ENCODE measurements at regions not wholly inside any gene's neighbourhood (a gene's known extent, or its start where the extent isn't known, plus 50 kb on each side); places are given as distances from the start of the nearest gene placed in this dataset.
"Not testable (repeated sequence)": the region's sequence is repeated elsewhere in the genome, so short reads cannot be mapped to it uniquely, and the experiment has no call there.

DNA sequence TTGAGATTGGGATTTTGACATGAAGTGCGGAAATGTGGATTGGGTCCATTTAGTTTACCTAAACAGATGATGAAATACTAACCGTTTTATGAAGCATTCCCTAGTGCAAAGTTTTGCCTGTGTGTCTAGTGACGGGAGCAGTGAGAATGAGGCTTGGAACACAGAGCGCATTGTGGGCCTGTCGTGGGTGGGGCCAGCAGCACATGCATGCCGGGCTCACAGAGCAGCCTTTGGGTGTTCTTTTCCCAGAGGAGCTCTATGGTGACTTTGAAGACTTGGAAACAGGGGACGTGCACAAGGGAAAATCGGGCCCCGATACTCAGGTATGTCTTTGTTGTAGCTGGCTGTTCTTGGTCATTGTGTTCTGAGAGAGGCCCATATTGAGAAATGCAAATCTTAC, 388.1 kb downstream of the GOLGA6L6 start:
- not testable (repeated sequence) for DNase-seq

DNA sequence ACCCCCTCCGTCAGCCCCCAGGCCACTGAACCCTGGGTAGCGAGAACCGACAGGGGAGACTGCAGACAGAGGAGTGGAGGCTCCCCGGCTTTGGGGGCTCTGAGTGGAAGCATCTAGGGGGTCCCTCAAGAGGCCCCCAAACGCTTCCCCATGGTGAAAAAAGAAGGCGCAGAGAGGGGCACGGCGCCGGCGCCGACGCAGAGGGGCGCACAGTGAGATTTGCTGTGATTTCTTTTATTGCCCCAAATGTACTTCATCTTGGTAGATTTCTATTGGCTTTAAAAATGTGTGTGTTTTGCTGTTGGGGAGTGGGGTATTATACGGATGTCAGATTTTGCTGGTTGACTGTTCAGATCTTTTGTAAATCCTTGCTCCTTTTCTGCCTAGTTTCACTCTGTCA, 392.9 kb downstream of the GOLGA6L6 start:
- DNase-seq = not testable (repeated sequence)

DNA sequence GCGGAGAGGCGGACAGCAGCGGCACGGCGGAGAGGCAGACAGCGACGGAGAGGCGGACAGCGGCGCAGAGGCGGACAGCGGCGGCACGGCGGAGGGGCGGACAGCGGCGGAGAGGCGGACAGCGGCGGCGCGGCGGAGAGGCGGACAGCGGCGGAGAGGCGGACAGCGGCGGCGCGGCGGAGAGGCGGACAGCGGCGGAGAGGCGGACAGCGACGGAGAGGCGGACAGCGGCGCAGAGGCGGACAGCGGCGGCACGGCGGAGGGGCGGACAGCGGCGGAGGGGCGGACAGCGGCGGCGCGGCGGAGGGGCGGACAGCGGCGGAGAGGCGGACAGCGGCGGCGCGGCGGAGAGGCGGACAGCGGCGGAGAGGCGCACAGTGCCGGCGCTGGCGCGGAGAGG, 393.6 kb downstream of the GOLGA6L6 start:
- DNase-seq = not testable (repeated sequence)

DNA sequence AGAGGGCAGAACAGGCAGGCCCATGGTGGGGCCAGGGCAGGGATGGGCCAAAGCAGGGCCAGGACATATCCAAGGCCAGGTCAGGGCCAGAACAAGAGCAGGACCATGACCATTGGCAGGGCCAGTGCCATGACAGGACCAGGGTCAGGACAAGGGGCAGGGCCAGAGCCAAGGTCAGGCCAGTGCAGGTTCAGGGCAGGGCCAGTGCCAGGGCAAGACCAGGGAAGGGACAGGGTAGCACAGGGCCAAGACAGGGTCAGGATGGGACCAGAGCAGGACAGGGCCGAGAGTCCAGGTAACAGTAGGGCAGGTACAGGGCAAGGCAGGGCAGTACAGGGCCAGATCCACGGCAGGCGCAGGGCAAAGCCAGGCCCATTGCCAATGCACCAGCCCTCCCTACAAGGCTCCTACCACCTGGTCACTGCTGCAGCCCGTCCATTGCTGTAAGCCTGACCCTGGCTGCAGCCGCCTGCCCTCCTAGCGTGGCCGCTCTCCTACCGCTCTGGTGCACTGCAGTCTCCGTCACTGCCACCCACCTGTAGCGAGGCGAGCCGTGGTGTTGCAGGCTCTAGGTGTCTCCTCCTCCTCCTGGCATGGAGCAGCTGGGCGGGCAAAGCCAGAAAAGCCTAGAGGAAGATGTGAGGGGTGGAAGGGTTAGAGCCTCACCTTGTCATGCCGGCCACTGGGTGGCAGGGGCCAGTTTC, 397.1 kb downstream of the GOLGA6L6 start:
- DNase-seq = not testable (repeated sequence)

DNA sequence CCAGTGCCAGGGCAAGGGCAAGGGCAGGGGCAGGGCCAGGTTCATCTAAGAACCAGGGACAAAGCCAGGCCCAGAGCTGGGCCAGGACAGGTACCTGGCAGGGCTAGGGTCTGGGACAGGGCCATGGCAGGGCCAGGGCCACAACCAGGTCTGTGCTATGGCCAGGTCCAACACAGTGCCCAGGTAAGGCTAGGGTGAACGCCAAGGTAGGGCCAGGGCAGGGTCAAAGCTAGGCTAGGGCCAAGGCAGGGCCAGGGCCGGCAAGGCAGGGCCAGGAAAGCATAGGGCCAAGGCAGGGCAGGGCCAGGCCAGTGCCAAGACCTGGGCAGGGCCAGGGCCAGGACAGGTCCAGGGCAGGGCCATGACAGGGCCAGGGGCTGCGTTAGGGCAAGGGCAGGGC, 398.7 kb downstream of the GOLGA6L6 start:
- not testable (repeated sequence) for DNase-seq

DNA sequence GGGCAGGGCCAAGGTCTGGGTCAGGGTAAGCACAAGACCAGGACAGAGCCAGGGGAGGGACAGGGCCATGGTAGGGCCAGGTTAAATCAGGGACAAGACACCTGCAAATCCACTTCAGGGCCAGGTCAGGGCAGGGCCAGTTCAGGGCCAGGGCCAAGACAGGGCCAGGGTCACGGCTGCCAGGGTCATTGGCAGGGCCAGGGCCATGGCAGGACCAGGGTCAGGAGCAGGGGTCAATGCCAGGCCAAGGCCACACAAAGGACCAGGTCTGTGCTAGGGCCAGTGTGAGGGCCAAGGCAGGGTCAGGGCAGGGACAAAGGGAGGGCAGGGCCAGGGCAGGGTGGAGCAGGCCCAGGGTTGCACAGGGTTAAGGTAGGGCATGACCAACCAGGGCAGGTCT, 399.2 kb downstream of the GOLGA6L6 start:
- DNase-seq = not testable (repeated sequence)

DNA sequence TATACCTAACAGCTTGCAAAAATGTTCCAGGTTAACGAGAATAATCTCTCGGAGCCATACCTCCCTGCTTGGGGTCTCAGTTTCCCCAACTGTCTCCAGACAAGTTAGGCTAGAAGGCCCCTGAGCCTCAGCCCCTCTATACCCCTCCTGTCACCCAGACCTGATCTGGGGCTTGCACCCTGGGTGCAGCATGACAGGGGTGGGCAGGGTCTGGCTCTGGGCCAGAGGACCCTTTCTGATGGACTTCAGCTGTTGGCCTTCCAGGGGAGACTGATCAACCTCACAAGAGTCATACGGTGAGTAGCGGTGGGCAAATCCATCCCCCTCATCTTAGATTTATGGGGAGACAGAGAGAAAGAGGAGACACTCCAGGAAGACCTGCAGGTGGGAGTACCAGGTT, 416.9 kb downstream of the GOLGA6L6 start:
- DNase-seq = not testable (repeated sequence)

DNA sequence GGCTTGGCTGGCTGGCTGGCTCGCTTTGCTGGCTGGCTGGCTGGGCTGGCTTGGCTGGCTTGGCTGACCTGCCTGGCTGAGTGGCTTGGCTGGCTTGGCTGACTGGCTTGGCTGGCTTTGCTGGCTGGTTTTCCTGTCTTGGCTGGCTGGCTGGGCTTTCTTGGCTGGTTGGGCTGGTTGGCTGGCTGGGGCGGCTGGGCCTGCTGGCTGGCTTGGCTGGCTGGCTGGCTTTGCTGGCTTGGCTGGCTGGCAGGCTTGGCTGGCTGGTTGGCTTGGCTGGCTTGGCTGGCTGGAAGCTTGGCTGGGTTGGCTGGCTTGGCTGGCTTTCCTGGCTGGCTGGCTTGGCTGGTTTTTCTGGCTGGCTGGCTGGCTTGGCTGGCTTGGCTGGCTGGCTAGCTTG, 435.6 kb downstream of the GOLGA6L6 start:
- no peak for DNase-seq

DNA sequence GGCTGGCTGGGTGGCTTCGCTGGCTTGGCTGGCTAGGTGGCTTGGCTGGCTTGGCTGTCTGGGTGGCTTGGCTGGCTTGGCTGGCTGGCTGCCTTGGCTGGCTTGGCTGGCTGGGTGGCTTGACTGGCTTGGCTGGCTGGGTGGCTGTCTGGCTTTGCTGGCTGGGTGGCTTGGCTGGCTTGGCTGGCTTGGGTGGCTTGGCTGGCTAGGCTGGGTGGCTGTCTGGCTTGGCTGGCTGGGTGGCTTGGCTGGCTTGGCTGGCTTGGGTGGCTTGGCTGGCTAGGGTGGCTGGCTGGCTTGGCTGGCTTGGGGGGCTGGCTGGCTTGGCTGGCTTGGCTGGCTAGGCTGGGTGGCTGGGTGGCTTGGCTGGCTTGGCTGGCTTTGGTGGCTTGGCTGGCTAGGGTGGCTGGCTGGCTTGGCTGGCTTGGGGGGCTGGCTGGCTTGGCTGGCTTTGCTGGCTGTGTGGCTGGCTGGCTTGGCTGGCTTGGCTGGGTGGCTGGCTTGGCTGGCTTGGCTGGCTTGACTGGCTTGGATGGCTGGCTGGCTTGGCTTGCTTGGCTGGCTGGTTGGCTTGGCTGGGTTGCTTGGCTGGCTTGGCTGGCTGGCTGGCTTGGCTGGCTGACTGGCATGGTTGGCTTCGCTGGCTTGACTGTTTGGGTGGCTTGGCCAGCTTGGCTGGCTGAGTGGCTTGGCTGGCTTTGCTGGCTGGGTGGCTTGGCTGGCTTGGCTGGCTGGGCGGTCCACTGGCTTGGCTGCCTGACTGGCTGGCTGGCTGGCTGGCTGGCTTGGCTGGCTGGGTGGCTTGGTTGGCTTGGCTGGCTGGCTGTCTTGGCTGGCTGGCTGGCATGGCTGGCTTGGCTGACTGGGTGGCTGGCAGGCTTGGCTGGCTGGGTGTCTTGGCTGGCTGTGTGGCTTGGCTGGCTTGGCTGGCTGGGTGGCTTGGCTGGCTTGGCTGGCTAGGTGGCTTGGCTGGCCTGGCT, 436.3 kb downstream of the GOLGA6L6 start:
- DNase-seq = not testable (repeated sequence)

DNA sequence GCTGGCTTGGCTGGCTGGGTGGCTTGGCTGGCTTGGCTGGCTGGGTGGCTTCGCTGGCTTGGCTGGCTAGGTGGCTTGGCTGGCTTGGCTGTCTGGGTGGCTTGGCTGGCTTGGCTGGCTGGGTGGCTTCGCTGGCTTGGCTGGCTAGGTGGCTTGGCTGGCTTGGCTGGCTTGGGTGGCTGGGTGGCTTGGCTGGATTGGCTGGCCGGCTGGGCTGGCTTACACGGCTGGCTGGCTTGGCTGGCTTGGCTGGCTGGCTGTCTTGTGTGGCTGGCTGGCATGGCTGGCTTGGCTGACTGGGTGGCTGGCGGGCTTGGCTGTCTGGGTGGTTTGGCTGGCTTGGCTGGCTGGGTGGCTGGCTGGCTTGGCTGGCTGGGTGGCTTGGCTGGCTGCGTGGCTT, 437.0 kb downstream of the GOLGA6L6 start:
- DNase-seq = not testable (repeated sequence)

DNA sequence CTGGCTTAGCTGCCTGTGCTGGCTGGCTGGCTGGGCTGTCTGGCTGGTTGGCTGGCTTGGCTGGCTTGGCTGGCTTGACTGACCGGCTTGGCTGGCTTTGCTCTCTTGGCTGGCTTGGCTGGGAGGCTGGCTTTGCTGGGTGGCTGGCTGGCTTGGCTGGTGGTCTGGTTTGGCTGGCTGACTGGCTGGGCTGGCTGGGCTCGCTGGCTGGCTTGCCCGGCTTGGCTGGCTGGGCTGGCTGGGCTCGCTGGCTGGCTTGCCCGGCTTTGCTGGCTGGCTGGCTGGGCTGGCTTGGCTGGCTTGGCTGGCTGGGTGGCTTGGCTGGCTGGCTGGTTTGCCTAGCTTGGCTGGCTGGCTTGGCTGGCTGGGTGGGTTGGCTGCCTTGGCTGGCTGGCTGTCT, 438.7 kb downstream of the GOLGA6L6 start:
- not testable (repeated sequence) for DNase-seq

DNA sequence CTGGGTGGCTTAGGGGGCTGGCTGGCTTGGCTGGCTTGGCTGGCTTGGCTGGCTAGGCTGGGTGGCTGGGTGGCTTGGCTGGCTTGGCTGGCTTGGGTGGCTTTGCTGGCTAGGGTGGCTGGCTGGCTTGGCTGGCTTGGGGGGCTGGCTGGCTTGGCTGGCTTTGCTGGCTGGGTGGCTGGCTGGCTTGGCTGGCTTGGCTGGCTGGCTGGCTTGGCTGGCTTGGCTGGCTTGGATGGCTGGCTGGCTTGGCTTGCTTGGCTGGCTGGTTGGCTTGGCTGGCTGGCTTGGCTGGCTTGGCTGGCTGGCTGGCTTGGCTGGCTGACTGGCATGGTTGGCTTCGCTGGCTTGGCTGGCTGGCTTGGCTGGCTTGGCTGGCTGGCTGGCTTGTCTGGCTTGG, 439.4 kb downstream of the GOLGA6L6 start:
- DNase-seq = peak; percentile 8

DNA sequence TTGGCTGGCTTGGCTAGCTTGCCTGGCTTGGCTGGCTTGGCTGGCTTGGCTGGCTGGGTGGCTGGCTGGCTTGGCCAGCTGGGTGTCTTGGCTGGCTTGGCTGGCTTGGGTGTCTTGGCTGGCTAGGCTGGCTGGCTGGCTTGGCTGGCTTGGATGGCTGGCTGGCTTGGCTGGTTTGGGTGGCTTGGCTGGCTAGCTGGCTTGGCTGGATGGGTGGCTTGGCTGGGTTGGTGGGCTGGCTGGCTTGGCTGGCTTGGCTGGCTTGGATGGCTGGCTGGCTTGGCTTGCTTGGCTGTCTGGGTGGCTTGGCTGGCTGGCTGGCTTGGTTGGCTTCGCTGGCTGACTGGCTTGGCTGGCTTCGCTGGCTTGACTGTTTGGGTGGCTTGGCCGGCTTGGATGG, 440.3 kb downstream of the GOLGA6L6 start:
- DNase-seq = not testable (repeated sequence)

DNA sequence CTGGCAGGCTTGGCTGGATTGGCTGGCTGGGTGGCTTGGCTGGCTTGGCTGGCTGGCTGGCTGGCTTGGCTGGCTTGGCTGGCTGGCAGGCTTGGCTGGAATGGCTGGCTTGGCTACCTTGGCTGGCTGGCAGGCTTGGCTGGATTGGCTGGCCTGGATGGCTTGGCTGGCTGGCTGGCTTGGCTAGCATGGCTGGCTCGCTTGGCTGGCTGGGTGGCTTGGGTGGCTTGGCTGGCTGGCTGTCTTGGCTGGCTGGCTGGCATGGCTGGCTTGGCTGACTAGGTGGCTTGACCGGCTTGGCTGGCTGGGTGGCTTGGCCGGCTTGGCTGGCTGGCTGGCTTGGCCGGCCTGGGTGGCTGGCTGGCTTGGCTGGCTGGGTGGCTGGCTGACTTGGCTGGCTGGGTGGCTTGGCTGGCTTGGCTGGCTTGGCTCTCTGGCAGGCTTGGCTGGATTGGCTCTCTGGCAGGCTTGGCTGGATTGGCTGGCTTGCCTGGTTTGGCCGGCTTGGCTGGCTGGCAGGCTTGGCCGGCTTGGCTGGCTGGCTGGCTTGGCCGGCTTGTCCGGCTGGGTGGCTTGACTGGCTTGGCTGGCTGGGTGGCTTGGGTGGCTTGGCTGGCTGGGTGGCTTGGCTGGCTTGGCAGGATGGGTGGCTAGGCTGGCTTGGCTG, 440.9 kb downstream of the GOLGA6L6 start:
- not testable (repeated sequence) for DNase-seq

DNA sequence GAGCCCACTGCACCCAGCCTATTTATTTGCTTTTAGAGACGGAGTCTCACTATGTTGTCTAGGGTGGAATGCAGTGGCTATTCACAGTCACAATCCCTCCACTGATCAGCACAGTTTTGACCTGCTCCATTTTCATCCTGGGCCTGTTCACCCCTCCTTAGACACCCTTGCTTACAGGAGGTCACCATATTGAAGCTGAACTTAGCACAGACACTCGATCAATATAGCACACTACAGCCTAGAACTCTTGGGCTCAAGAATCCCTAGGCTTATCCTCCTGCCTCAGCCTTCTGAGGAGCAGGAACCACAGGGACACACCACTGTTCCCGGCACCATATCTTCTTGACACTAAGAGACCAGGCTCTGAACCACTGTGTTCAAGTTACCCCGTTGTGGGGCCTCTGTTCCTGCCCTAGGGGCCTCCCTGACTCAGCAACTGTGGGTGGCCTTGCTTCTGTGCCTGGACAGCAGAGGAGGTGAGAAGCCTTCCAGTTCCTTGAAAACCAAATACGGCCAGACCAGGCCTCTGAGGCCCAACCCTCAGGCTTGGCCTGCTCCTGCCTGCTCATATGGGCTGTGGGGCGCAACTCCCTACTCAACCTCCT, 445.8 kb downstream of the GOLGA6L6 start:
- not testable (repeated sequence) for DNase-seq

DNA sequence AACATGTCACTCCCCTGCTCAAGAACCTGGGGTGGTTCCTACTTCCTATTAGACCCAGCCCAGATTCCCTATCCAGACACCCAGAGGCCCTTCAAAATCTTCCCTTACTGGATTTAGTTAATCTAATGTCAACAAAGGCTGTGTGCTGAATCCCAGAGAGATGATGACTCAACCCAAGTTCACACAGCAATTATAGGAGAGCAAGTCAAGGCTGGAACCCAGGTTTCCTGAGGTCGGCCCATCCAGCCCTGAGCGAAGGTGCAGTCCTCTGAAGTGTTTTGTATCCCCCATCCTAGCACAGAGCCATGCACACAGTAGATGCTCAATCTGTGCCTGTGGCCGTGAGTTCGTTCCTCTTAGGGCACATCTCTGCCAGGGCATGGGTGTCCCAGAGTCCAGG, 452.1 kb downstream of the GOLGA6L6 start:
- not testable (repeated sequence) for DNase-seq

DNA sequence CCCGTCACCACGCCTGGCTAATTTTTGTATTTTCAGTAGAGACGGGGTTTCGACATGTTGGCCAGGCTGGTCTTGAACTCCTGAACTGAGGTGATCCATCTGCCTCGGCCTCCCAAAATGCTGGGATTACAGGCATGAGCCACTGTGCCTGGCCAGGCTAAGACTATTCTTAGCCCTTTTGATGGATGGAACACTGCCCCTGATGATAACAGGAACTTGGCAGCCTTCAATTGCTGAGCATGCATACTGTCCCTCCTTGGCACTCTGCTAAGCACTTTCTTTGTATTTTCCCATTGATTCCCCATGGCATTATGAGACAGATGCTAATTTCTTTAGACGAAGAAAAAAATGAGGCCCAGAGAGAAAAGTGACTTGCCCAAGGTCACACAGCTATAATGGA, 457.6 kb downstream of the GOLGA6L6 start:
- DNase-seq = not testable (repeated sequence)

DNA sequence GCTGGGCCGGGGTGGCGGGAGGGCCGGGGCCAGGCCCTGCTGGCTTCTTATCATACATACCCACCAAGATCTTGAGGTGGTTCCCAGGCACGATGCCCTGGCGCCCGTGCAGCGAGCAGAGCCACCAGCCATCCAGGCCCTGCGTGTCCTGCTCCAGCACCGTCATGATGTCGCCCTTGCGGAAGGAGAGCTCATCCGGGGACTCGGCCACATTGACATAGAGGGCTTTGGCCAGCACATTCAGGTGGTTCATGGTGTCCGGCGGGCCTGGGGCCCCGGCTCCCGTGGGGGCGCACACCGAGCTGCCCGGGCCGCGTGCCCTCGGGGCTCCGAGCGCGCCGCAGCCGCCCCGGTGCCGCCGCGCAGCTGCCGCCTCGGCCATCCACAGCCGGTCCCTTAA, 467.5 kb downstream of the GOLGA6L6 start:
- not testable (repeated sequence) for DNase-seq

DNA sequence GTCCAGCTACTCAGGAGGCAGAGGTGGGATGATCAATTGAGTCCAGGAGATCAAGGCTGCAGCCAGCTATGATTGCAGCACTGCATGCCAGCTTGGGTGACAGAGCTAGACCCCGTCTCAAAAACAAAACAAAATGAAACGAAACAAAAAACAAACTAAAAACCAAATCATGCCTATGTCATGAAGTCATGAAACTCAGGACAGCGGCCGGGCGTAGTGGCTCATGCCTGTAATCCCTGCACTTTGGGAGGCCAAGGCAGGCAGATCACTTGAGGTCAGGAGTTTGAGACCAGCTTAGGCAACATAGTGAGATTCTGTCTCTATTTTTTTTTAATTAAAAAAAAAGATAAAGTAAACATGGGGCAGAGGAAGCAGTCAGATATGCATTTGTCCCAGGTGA, 472.6 kb downstream of the GOLGA6L6 start:
- DNase-seq = not testable (repeated sequence)

DNA sequence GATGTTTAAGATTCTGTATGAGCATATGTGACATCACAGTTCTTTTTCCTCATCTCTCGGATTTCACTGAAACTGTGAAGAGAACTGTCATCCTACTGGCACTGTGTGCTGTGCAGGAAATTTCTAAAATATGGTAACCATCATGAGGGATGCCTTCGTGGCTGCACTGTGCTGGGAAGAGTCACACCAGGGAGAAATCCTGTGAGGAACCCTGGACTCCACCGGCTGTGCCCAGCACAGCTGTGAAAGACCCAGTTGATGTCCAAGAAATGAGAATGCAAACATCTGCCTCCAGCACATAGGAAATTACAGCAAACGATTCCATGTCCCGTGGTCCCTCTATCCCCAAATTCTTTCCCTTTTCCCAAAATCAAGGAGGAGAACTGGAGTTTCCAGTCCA, 475.4 kb downstream of the GOLGA6L6 start:
- DNase-seq = not testable (repeated sequence)

DNA sequence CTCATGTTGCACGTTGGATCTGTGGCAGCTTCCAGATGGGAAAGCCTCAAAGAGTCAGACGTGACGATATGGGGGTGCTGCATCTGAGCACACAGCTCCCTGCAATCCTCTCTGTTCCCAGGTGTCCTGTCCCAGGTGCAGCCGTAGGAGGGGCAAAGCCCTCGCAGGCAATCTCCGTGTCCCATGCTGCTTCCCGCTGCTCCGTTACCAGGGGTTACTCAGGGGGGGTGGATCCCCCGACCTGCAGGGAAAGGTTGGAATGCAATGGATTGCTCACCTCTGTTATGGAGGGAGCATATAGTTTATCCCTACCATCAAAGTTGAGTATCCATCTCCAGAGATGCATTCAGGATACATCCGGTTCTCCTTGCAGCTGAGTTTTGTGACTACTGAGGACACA, 476.1 kb downstream of the GOLGA6L6 start:
- not testable (repeated sequence) for DNase-seq

DNA sequence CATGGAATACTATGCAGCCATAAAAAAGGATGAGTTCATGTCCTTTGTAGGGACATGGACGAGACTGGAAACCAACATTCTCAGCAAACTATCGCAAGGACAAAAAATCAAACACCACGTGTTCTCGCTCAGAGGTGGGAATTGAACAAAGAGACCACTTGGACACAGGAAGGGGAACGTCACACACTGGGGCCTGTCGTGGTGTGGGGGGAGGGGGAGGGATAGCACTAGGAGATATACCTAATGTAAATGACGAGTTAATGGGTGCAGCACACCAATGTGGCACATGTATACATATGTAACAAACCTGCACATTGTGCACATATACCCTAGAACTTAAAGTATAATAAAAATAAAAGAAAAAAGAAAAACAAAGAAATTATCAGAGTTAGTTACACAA, 478.4 kb downstream of the GOLGA6L6 start:
- not testable (repeated sequence) for DNase-seq

DNA sequence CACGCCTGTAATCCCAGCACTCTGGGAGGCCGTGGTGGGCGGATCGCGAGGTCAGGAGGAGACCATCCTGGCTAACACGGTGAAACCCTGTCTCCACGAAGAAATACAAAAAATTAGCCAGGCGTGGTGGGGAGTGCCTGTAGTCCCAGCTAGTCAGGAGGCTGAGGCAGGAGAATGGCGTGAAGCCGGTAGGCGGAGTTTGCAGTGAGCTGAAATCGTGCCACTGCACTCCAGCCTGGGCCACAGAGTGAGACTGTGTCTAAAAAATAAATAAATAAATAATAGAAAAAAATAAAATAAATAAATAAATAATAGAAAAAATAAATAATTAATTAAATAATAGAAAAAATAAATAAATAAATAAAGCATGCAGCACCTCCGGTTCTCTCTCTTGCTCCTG, 480.8 kb downstream of the GOLGA6L6 start:
- DNase-seq = not testable (repeated sequence)
